CD4-positive, alpha-beta T cell treated with Interleukin-4 for 4 hours (primary cell): ENCODE measurements at regions not wholly inside any gene's neighbourhood (a gene's known extent, or its start where the extent isn't known, plus 50 kb on each side); places are given as distances from the start of the nearest gene placed in this dataset.
"Not testable (repeated sequence)": the region's sequence is repeated elsewhere in the genome, so short reads cannot be mapped to it uniquely, and the experiment has no call there.

Source experiments
- DNase-seq: peaks from one replicate; pipeline ENCODE4 v3.0.0-alpha.2; 2020

GRCh38 chr4:22573198-22573597, 57.3 kb upstream of the ADGRA3 start:
- DNase-seq: no peak

GRCh38 chr4:22573641-22574040, 57.8 kb upstream of the ADGRA3 start:
- DNase-seq: no peak

DNA sequence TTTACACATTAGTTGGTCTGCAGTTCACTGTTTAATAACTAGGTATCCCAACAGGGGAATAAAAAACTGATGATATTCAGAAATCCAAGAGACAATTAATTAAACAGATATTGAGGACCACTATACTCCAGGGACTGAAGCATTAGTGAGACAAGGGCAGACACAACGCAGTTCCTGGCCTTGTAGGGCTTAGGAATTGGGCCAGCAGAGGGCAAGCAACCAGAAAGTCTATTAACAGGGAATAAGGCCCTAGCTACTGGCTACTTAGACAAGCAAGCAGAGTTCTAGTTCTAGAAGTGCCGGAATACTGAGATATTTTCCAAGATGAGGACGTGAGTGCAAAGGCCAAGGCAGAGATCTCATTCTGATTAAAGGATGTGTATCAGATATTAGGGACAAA, 58.6 kb upstream of the ADGRA3 start:
- no peak for DNase-seq

DNA sequence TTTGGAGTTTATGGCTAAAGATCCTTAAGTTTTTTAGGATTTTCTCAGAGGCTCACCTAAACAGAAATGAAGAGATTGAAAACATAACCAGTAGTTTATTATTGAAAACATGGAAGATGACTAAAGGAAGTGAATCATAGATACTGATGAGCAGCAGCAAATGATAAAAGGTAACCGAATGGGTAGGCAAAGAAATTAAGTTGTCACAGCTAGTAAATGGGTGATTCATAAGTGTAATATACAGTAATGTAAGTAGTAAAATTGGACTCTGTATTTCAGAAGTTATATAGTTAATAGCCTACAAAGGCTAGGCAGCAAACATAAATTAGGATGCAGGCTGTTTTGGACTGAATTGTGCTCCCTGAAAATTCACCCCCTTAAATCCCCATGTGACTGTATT, 59.0 kb upstream of the ADGRA3 start:
- DNase-seq: no peak

DNA sequence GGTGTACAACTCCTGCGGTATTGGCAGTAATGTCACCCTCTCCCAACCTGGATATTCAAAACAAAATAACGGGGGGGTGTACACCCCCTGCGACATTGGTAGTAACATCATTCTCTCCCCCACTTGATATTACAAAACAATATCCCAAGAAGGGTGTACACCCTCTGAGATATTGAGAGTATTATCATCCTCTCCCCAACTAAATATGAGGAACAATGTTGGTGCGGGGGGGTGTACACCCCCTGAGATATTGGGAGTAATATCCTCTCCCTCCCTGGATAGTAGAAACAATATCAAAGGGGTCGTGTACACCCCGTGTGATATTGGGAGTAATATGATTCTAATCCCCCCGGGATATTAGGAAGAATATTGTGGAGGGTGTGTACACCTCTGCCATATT, 71.4 kb upstream of the ADGRA3 start:
- no peak for DNase-seq

GRCh38 chr4:22593933-22594332, 78.1 kb upstream of the ADGRA3 start:
- DNase-seq: no peak

GRCh38 chr4:22595684-22596083, 79.8 kb upstream of the ADGRA3 start:
- DNase-seq: no peak

GRCh38 chr4:22596409-22596808, 80.5 kb upstream of the ADGRA3 start:
- DNase-seq: no peak

DNA sequence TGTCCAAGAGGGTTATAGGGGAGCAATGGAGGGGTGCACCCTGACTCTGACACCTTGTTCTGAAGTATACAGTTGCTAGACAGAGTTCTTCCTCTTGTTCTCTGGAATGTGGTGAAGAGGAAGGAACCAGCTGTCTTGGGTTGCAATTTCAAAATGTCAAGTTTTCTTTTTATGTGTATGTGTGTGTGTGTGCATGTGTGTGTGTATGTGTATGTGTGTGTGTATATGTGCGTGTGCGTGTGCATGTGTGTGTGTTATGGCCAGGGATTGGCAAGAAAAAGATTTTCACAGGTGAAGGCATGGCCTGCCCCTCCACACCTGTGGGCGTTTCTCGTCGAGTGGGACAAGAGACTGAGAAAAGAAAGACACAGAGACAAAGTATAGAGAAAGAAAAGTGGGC, 81.6 kb upstream of the ADGRA3 start:
- no peak for DNase-seq

DNA sequence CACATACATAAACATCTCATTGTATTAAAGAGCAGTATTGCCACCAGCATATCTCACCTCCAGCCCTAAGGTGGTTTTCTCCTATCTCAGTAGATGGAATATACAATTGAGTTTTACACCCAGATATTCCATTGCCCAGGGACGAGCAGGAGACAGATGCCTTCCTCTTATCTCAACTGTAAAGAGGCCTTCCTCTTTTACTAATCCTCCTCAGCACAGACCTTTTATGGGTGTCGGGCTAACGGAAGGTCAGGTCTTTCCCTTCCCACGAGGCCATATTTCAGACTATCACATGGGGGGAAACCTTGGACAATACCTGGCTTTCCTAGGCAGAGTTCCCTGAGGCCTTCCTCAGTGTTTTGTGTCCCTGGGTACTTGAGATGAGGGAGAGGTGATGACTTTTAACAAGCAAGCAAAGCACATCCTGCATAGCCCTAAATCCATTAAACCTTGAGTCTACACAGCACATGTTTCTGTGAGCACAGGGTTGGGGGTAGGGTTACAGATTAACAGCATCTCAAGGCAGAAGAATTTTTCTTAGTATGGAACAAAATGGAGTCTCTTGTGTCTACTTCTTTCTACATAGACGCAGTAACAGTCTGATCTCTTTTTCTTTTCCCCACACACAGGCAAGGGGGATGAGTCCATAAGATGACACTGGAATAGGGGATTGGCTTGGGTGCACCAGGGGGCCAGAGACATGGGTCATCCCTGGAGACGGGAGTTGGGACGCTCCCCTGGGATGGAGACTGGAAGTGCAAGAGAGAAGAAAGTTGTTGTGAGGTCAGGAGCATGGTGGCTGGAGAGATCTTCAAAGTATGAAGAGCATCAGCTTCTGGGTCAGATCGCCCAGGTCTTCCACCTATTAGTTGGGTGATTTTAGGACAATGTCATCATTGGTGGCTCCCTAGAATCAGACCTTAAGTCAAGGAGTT, 82.5 kb upstream of the ADGRA3 start:
- DNase-seq: not testable (repeated sequence)

DNA sequence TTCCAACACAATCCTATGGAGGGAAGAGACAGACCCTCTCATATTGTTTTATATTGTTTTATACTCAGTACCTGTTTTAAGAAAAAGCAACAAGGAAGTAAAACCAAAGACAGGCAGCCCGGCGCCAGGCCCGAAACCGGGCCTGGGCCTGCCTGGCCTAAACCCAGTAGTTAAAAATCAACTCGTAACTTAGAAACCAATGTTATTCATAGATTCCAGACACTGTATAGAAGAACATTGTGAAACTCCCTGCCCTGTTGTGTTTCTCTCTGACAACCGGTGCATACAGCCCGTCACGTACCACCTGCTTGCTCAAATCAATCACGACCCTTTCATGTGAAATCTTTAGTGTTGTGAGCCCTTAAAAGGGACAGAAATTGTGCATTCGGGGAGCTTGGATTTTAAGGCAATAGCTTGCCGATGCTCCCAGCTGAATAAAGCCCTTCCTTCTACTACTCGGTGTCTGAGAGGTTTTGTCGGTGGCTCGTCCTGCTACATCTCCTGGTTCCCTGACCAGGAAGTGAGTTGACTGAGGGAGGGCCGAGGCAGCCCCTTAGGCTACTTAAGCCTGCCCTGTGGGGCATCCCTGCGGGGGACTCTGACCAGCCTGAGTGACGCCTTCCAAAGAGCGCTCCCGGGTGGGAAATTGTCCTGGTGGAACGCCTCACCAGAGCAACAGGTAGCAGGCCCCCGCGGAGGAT, 83.5 kb upstream of the ADGRA3 start:
- DNase-seq: not testable (repeated sequence)

DNA sequence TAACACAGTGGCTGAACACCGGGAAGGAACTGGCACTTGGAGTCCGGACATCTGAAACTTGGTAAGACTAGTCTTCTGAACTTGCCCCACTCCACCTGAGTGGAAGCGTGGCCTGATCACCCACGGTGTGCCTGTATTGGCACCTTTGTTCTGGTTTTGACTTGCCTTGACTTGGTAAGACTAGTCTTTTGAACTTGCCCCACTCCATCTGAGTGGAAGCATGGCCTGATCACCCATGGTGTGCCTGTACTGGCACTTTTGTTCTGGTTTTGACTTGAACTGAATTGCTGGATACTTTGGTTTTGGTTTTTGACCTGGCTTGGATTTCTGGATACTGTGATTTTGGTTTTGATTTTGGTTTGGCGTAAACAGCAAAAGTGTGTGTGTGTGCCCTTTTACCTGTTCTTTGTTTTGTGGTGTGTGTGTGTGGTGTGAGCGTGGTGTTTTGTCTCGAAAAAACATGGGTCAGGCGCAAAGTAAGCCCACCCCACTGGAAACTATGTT, 84.1 kb upstream of the ADGRA3 start:
- DNase-seq: not testable (repeated sequence)

GRCh38 chr4:22601638-22602037, 85.8 kb upstream of the ADGRA3 start:
- DNase-seq: not testable (repeated sequence)

DNA sequence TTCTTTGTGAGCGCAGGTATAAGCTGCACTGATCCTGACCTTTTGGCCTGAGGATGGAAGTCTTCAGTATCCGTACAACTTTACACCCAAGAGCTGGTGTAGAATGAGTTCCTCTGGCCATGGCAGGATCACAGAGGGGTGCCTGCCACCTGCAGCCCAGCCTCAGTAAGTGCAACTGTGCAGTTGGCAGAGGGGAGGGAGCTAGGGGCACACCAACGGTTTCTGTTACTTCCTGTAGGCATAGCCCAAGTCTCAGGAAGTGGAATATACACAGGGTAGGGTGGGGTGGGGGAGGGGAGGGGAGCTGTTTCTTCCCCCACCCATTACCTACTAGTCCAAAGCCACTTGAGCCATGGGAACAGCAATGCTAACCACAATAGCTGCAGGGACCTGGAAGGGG, 85.4 kb upstream of the GBA3 start:
- peak; percentile 2 for DNase-seq

DNA sequence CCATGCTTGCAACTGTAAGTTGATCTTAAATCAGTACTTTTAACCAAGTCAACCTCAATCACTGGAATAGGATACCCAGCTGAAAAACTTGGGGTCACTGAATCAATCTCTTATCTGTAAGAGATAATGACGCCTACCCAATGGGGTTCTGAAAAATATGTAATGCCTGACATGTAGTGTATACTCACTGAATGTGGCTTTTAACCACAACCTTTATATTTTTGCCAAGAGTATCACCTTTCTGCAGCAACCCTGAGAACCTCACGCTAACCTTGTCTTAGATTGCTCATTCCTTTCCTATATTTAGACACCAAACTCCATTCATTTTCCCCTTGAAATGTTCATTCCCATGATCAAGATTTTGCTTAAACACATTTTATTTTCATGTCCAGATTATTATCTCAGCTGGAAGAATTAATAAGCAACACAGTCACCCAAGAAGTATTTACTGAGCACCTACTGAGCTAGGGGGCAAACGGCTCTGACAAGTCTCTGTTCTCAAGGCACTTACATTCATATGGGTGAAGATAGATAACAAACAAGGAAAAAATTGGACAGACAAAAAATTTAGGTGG, 82.7 kb upstream of the GBA3 start:
- not testable (repeated sequence) for DNase-seq

DNA sequence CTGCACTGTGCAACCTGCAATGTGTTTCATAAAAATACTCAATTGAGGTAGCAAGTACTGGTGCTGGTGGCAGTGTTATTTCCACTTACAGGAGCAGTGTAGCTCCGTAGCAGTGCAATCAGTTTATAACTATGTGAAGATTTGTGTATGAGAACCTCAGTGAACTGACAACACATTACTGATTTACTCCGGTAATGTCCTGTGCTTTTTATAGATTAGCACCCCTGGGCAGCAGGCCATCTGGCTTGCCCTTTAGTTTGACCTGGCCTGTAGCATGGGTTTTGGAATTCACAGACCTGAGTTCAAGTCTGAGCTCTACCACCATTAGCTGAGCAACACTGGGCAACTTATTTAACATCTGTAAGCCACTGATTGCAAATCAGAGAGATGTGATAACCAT, 78.6 kb upstream of the GBA3 start:
- DNase-seq: no peak

DNA sequence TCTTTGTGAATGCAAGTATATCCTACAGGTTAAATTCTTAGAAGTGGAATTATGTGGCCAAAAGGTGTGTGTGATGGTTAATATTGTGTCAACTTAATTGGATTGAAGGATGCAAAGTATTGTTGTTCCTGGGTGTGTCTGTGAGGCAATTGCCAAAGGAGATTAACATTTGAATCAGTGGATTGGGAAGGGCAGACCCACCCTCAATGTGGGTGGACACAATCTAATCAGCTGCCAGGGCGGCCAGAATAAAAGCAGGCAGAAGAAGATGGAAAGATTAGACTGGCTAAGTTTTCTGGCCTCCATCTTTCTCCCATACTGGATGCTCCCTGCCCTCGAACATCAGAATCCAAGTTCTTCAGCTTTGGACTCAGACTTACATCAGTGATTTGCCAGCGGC, 76.2 kb upstream of the GBA3 start:
- no peak for DNase-seq

- DNase-seq: not testable (repeated sequence)
Observed at GRCh38 chr4:22620144-22620543, 72.6 kb upstream of the GBA3 start.

- DNase-seq: not testable (repeated sequence)
Observed at GRCh38 chr4:22621970-22622369, 70.8 kb upstream of the GBA3 start.

- DNase-seq: not testable (repeated sequence)
Observed at GRCh38 chr4:22624002-22624401, 68.7 kb upstream of the GBA3 start.

- no peak for DNase-seq
Observed at GRCh38 chr4:22625311-22625710, 67.4 kb upstream of the GBA3 start.

- not testable (repeated sequence) for DNase-seq
Observed at GRCh38 chr4:22627851-22628250, 64.9 kb upstream of the GBA3 start.

GRCh38 chr4:22630161-22630975, 62.4 kb upstream of the GBA3 start:
- DNase-seq: not testable (repeated sequence)
